PC-9 (cell line): ENCODE measurements at regions not wholly inside any gene's neighbourhood (a gene's known extent, or its start where the extent isn't known, plus 50 kb on each side); places are given as distances from the start of the nearest gene placed in this dataset.
"Not testable (repeated sequence)": the region's sequence is repeated elsewhere in the genome, so short reads cannot be mapped to it uniquely, and the experiment has no call there.

Experiments used
- BruUV-seq: library from RNA; stranded (reverse); fragments of 400-500 nt; replicated peaks from 2 replicates; lab custom pipeline; 2021; lab: Mats Ljungman, UMichigan
- CTCF ChIA-PET: fragments of 300-600 bp; sonication (Branson Sonifier 250); formaldehyde crosslinking; loops from one replicate; lab custom pipeline; 2022; ENCODE audit warnings: antibody characterized with exemption; lab: Charles Lee
- POLR2A ChIA-PET: fragments of 300-600 bp; sonication (Branson Sonifier 250); formaldehyde crosslinking; loops from one replicate; lab custom pipeline; 2022; ENCODE audit warnings: antibody characterized with exemption; ENCODE audit not compliant: unreplicated experiment; lab: Charles Lee
- DNase-seq, 2 experiments: peaks; one replicate each; pipeline versions ENCODE4 v3.0.0 to v3.0.0-alpha.2; 2015 to 2022; ENCODE audit warnings: mixed read lengths in 1 of 2
- H2AFZ ChIP-seq: fragments of 200-600 bp; sonication (generic); 2 replicates; pipeline ENCODE4 v1.8.1; 2017; ENCODE audit warnings: antibody characterized with exemption
- H3F3A ChIP-seq: fragments of 200-600 bp; sonication (generic); 2 replicates; pipeline ENCODE4 v1.8.1; 2017; ENCODE audit warnings: antibody characterized with exemption, mild to moderate bottlenecking, low read depth; ENCODE audit not compliant: insufficient read depth
- H3K27ac ChIP-seq: fragments of 200-600 bp; sonication (generic); 2 replicates; pipeline ENCODE4 v1.6.1; 2016; ENCODE audit warnings: mixed run types
- H3K27me3 ChIP-seq: fragments of 200-600 bp; sonication (generic); 2 replicates; pipeline ENCODE4 v1.6.1; 2016; ENCODE audit warnings: low read depth, mixed run types; ENCODE audit not compliant: insufficient read depth
- H3K36me3 ChIP-seq: fragments of 200-600 bp; sonication (generic); 2 replicates; pipeline ENCODE4 v1.6.1; 2016; ENCODE audit warnings: low read depth, mixed run types
- H3K4me1 ChIP-seq: fragments of 200-600 bp; sonication (generic); replicated peaks from 2 replicates; pipeline ENCODE4 v1.6.1; 2016; ENCODE audit warnings: mixed run types; ENCODE audit not compliant: insufficient read depth
- H3K4me2 ChIP-seq: fragments of 200-600 bp; sonication (generic); 2 replicates; pipeline ENCODE4 v1.6.1; 2017; ENCODE audit warnings: mixed run types
- H3K4me3 ChIP-seq: fragments of 200-600 bp; sonication (generic); 2 replicates; pipeline ENCODE4 v1.6.1; 2016; ENCODE audit warnings: mixed run types
- H3K79me2 ChIP-seq: fragments of 200-600 bp; sonication (generic); 2 replicates; pipeline ENCODE4 v1.6.1; 2017; ENCODE audit warnings: low read depth, mixed run types
- H3K9me2 ChIP-seq: fragments of 200-600 bp; sonication (generic); 2 replicates; pipeline ENCODE4 v1.8.1; 2017; ENCODE audit warnings: mild to moderate bottlenecking; ENCODE audit not compliant: insufficient read depth
- H3K9me3 ChIP-seq: fragments of 200-600 bp; sonication (generic); 2 replicates; pipeline ENCODE4 v1.8.1; 2016; ENCODE audit warnings: low read depth; ENCODE audit not compliant: insufficient read depth
- H4K20me1 ChIP-seq: fragments of 200-600 bp; sonication (generic); 2 replicates; pipeline ENCODE4 v1.8.1; 2017; ENCODE audit not compliant: insufficient read depth
- CTCF ChIP-seq: fragments of 200-600 bp; sonication (generic); conservative IDR thresholded peaks from 2 replicates; pipeline ENCODE4 v1.6.1; 2017; ENCODE audit warnings: mixed run types, antibody characterized with exemption, mild to moderate bottlenecking, moderate library complexity
- EZH2 ChIP-seq: fragments of 200-600 bp; sonication (generic); IDR thresholded peaks from 2 replicates; pipeline ENCODE4 v1.8.0; 2017; ENCODE audit warnings: antibody characterized with exemption, low read depth
- intact Hi-C: fragments of 100-400 bp; cut with micrococcal nuclease; formaldehyde crosslinking; loops from one replicate; pipeline ENCODE4 v1.10.0; 2022; ENCODE audit not compliant: unreplicated experiment

- no peak overlapping the region for H2AFZ ChIP-seq
- no peak overlapping the region for H3K4me3 ChIP-seq
- no peak for DNase-seq
- CTCF ChIA-PET, result no interaction called here
- no peak overlapping the region for H3K4me2 ChIP-seq
- H3K9me2 ChIP-seq, result no peaks in the 10 kb centered on the region
- BruUV-seq, result no TSS peak
- TF ChIP-seq CTCF, result no peak
- no peak for TF ChIP-seq EZH2
- H3K4me1 ChIP-seq, result no peaks in the 10 kb centered on the region
- POLR2A ChIA-PET, result no interaction called here
- intact Hi-C loops, result no loop called here
- H3K27ac ChIP-seq, result no peak overlapping the region
- no peaks in the 10 kb centered on the region for H3F3A ChIP-seq
- H3K36me3 ChIP-seq, result no peaks in the 10 kb centered on the region
- H4K20me1 ChIP-seq, result no peaks in the 10 kb centered on the region
- no peaks in the 10 kb centered on the region for H3K27me3 ChIP-seq
- no peaks in the 10 kb centered on the region for H3K9me3 ChIP-seq
- no peaks in the 10 kb centered on the region for H3K79me2 ChIP-seq
These were observed 117.4 kb upstream of the ZC4H2 start for GRCh38 chrX:65093658-65094057.

GRCh38 chrX:65073233-65073632 is 97.0 kb upstream of the ZC4H2 start:
- intact Hi-C loops, result no loop called here
- H3F3A ChIP-seq, result no peaks in the 10 kb centered on the region
- no peaks in the 10 kb centered on the region for H3K27me3 ChIP-seq
- no peak for DNase-seq
- no peak overlapping the region for H3K27ac ChIP-seq
- no peak overlapping the region for H2AFZ ChIP-seq
- no peaks in the 10 kb centered on the region for H4K20me1 ChIP-seq
- ChIA-PET CTCF (no interaction called here), POLR2A (no interaction called here)
- no peak overlapping the region for H3K4me3 ChIP-seq
- H3K79me2 ChIP-seq, result no peaks in the 10 kb centered on the region
- BruUV-seq, result no TSS peak
- TF ChIP-seq CTCF, result no peak
- no peak for TF ChIP-seq EZH2
- no peak overlapping the region for H3K4me2 ChIP-seq
- H3K9me3 ChIP-seq, result no peaks in the 10 kb centered on the region
- no peaks in the 10 kb centered on the region for H3K9me2 ChIP-seq
- no peaks in the 10 kb centered on the region for H3K4me1 ChIP-seq
- H3K36me3 ChIP-seq, result no peaks in the 10 kb centered on the region

- Histone ChIP-seq H3F3A (no peaks in the 10 kb centered on the region), H3K9me2 (no peaks in the 10 kb centered on the region), H3K79me2 (no peaks in the 10 kb centered on the region), H3K4me1 (no peaks in the 10 kb centered on the region), H2AFZ (no peak overlapping the region), H3K4me2 (no peak overlapping the region), H3K36me3 (no peaks in the 10 kb centered on the region), H3K27me3 (no peaks in the 10 kb centered on the region), H3K4me3 (no peak overlapping the region), H3K27ac (no peak overlapping the region), H3K9me3 (no peaks in the 10 kb centered on the region), H4K20me1 (no peaks in the 10 kb centered on the region)
- no TSS peak for BruUV-seq
- intact Hi-C loops, result no loop called here
- ChIA-PET CTCF (no interaction called here), POLR2A (no interaction called here)
- TF ChIP-seq CTCF (no peak), EZH2 (no peak)
- no peak for DNase-seq
These were observed 96.3 kb upstream of the ZC4H2 start for GRCh38 chrX:65072590-65072989.

GRCh38 chrX:65058626-65059025 is 82.4 kb upstream of the ZC4H2 start:
- POLR2A ChIA-PET, H3K4me3 ChIP-seq, DNase-seq, H3K27me3 ChIP-seq, H3K4me2 ChIP-seq, H3K9me2 ChIP-seq, intact Hi-C loops, H3K79me2 ChIP-seq, H3K27ac ChIP-seq, H3F3A ChIP-seq, BruUV-seq, H4K20me1 ChIP-seq, H3K4me1 ChIP-seq, H3K36me3 ChIP-seq, H3K9me3 ChIP-seq, CTCF ChIA-PET, H2AFZ ChIP-seq: not testable (repeated sequence)
